ENCODE measurements at regions not wholly inside any gene's neighbourhood (a gene's known extent, or its start where the extent isn't known, plus 50 kb on each side); places are given as distances from the start of the nearest gene placed in this dataset.

- TF ChIP-seq EZH2 (IDR thresholded peaks at IDR 0.05; ENCODE audit: borderline replicate concordance, low read depth, low read length, severe bottlenecking) = no peak
- TF ChIP-seq CTCF (IDR thresholded peaks at IDR 0.05; ENCODE audit: borderline replicate concordance, extremely low read depth, low read length, poor library complexity, severe bottlenecking) = no peak
Measured at GRCh38 chrX:46044486-46044885, 500.7 kb downstream of the ZNF674 start.
